ENCODE measurements at regions not wholly inside any gene's neighbourhood (a gene's known extent, or its start where the extent isn't known, plus 50 kb on each side); places are given as distances from the start of the nearest gene placed in this dataset.
A peak's percentile ranks its signal among the peaks of the same experiment; 100 is the strongest.
"Not testable (repeated sequence)": the region's sequence is repeated elsewhere in the genome, so short reads cannot be mapped to it uniquely, and the experiment has no call there.

DNA sequence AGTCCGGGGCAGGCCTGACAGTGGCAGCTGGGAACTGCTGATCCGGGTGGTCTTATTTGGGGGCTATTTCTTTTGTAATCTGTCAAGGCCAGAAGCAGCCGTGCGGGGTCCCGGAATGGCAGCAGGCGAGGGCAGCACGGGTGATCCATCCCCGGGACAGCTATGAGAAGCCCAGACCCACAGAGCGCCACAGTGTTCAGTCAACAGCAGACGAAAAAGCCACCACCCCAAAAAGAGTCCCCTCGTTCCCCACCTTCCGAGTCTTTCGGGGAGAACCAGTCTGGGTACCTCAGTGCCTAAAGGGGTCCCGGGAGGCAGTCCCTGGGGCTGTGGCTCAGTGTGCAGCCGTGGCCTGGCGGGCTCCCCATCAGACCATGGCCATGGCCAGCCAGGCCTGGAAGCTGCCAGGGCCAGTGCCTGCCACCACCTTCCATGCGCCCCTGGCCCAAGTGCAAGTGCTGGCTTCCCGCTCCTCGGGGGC, 125.1 kb upstream of the KCTD7 start:
- no peak for DNase-seq

DNA sequence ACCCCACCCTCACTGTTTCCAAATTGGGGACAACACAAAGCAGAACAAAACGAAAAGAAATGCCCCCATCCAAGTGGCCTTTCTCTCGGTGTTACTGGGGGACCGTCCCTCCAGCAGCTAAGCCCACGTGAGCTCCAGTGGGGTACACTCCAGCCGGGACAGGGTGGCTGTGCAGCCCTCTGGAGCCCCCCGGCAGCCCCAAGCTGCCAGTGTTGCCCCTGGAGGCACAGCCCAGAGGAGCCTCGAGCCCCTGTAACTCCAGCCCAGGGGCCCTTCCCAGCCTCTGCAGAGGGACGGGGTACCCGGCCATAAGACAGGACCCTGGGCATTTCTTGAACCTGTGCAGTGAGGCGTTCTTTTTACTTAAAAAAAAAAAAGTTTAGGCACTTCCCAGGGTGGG, 124.5 kb upstream of the KCTD7 start:
- DNase-seq = no peak

- no peak for DNase-seq
Measured at GRCh38 chr7:66505009-66505408, 123.7 kb upstream of the KCTD7 start.

- DNase-seq = peak in 1 of 2 donors; percentile 18
Measured at GRCh38 chr7:66505531-66506451, 122.9 kb upstream of the KCTD7 start.

GRCh38 chr7:66506703-66507102, 122.0 kb upstream of the KCTD7 start:
- DNase-seq = not testable (repeated sequence)

GRCh38 chr7:66507764-66508296, 120.9 kb upstream of the KCTD7 start:
- DNase-seq = no peak

GRCh38 chr7:66508431-66508830, 120.2 kb upstream of the KCTD7 start:
- DNase-seq = no peak

DNA sequence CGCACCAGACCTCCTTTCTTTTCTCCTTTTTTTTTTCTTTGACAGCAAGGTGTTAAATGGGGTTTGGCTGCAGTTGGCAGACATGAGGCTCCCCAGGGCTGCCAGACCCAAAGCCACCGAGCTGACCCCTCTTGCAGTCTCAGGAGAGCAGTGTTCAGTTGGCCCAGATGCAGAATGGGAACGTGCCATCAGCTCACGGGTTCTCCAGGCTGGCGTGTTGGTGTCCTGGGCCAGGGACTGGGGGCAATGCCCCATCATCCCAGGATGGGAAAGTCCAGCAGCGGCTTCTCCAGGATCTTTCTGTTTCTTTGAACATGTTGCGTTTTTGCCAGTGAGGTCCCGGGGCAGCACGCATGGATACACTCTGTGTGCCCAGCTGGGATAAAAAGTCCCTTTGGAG, 114.6 kb upstream of the KCTD7 start:
- no peak for DNase-seq

DNA sequence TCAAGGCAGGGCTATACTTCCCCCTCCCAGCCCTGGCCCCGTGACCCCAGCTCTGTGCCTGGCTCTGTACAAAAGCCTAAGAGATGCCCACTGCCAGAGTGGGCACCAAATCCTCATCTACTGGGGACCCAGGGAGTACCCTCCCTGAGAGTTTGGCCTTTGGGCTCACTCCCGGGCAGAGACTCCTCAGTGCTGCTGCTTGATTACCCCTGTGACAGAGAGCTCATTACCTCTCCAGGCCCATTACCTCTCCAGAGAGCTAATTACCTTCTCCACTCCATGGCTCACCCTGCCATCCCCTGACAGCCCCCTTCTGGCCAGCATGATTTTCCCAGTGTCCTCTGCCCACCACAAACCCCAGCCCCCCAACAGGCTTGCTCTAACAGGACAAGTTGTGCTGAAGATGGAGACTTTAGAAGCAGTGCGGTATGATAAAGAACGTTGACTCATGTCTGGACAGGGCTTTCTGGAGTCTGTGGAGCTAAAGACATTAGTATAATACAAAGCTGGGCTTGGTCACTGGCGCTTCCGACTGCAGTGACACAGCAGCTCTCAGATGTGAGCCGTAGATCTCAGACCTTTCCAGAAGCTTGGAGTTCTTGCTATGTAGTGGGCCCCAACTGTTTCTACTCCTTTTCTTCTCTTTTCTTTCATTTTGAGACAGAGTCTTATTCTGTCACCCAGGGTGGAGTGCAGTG, 111.3 kb upstream of the KCTD7 start:
- DNase-seq = no peak

GRCh38 chr7:66518151-66518691, 110.5 kb upstream of the KCTD7 start:
- DNase-seq = no peak

- no peak for DNase-seq
Measured at GRCh38 chr7:66521675-66522074, 107.0 kb upstream of the KCTD7 start.

GRCh38 chr7:66522518-66522917, 106.2 kb upstream of the KCTD7 start:
- DNase-seq = no peak

- DNase-seq = no peak
Measured at GRCh38 chr7:66523409-66523808, 105.3 kb upstream of the KCTD7 start.

- no peak for DNase-seq
Measured at GRCh38 chr7:66524738-66525137, 103.9 kb upstream of the KCTD7 start.

GRCh38 chr7:66526782-66527181, 101.9 kb upstream of the KCTD7 start:
- not testable (repeated sequence) for DNase-seq

- DNase-seq = no peak
Measured at GRCh38 chr7:66528652-66529051, 100.0 kb upstream of the KCTD7 start.

- DNase-seq = no peak
Measured at GRCh38 chr7:66529883-66530610, 98.6 kb upstream of the KCTD7 start.

GRCh38 chr7:66535414-66536329, 93.0 kb upstream of the KCTD7 start:
- no peak for DNase-seq

- no peak for DNase-seq
Measured at GRCh38 chr7:66537380-66537779, 91.3 kb upstream of the KCTD7 start.

DNA sequence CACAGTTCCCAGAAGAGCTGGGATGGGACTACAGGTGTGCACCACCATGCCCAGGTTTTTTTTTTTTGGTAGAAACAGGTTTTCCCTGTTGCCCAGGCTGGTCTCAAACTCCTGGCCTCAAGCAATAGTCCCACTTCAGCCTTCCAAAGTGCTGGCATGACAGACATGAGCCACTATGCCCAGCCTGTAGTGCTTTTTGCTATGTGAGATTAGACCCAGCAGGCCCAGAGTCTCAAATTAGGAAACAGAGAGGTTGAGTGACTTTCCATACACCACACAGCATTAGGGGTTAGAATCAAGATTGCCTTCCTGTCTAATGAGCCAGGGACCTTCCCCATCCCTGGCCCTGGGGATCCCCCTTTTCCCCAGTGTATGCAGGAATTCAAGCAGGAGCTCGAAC, 90.8 kb upstream of the KCTD7 start:
- no peak for DNase-seq

DNA sequence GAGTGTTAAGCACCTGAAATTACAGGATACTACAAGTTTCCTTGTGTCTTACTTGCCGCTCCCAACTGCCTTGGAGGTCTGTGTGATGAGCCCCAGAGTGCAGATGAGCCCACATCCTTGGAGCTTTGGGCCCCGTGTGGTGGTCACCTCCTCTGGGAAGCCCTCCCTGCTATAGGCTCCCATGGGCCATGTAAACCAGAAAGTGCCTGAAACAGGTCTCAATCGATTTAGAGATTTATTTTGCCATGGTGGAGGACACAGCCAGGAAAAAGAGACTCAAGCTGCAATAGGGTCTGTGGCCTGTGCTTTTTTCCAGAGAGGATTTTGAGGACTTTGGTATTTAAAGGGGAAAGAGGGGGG, 89.4 kb upstream of the KCTD7 start:
- DNase-seq = no peak

DNA sequence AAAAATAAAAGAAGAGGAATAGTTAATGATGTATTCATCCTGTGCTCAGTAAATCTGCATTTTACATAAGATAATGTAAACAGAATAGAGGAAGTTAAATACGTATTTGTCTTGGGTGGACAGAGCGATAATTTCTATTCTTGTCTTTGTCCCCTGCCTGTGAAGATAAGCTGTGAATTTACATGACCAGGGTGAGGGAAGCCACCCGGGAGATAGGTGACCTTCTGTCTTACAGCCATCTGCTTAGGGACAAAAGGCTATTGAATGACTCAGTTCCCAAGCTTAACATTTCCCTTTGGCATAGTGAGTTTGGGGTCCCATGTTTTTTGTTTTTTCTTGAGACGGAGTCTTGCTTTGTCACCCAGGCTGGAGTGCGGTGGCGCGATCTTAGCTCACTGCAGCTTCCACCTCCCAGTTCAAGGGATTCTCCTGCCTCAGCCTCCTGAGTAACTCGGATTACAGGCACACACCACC, 88.7 kb upstream of the KCTD7 start:
- no peak for DNase-seq
